CD14-positive monocyte (primary cell): ENCODE measurements at regions not wholly inside any gene's neighbourhood (a gene's known extent, or its start where the extent isn't known, plus 50 kb on each side); places are given as distances from the start of the nearest gene placed in this dataset.

Source experiments
- DNase-seq, 3 donors: peaks; one replicate each; pipeline ENCODE4 v3.0.0-alpha.2; 2011 to 2022
- H2AFZ ChIP-seq: 2 replicates; pipeline ENCODE4 v1.6.0; 2012; ENCODE audit warnings: mild to moderate bottlenecking, low read depth, low read length, inconsistent platforms; ENCODE audit not compliant: insufficient read depth, poor library complexity, severe bottlenecking
- H3K27ac ChIP-seq, 2 donors: 1 replicate in 1 of 2; 2 replicates in 1 of 2; pipeline ENCODE4 v1.5.1; 2012 to 2013; ENCODE audit warnings: low read length in 2 of 2, control low read depth in 1 of 2, inconsistent platforms in 1 of 2, low read depth in 1 of 2, mild to moderate bottlenecking in 1 of 2
- H3K27me3 ChIP-seq, 2 donors: one replicate each; pipeline versions ENCODE4 v1.6.0 to v1.6.1; 2011 to 2013; ENCODE audit warnings: low read length in 2 of 2; ENCODE audit not compliant: control insufficient read depth in 2 of 2, insufficient read depth in 2 of 2
- H3K36me3 ChIP-seq, 2 donors: replicated peaks in 1 of 2; 1 replicate in 1 of 2; 2 replicates in 1 of 2; pipeline versions ENCODE4 v1.5.1 to v1.6.1; 2012 to 2013; ENCODE audit warnings: low read length in 2 of 2, control low read depth in 1 of 2, inconsistent platforms in 1 of 2, mild to moderate bottlenecking in 1 of 2; ENCODE audit not compliant: insufficient read depth in 2 of 2, control insufficient read depth in 1 of 2
- H3K4me1 ChIP-seq, 2 donors: 1 replicate in 1 of 2; 2 replicates in 1 of 2; pipeline versions ENCODE4 v1.5.1 to v1.6.1; 2012 to 2013; ENCODE audit warnings: low read length in 2 of 2, control low read depth in 1 of 2, inconsistent platforms in 1 of 2, mild to moderate bottlenecking in 1 of 2, moderate library complexity in 1 of 2; ENCODE audit not compliant: insufficient read depth in 2 of 2, control insufficient read depth in 1 of 2
- H3K4me2 ChIP-seq: replicated peaks from 2 replicates; pipeline ENCODE3; 2012; ENCODE audit warnings: low read length, moderate library complexity, mild to moderate bottlenecking; ENCODE audit not compliant: poor library complexity, severe bottlenecking; ENCODE audit errors: extremely low read depth
- H3K4me3 ChIP-seq, 3 experiments: fragments of 200-600 bp in 1 of 3; sonication (generic) in 1 of 3; replicated peaks in 1 of 3; 1 replicate in 2 of 3; 2 replicates in 1 of 3; pipeline ENCODE4 v1.5.1; 2011 to 2013; ENCODE audit warnings: low read length in 3 of 3, mild to moderate bottlenecking in 3 of 3, control low read depth in 2 of 3, low read depth in 2 of 3, inconsistent platforms in 1 of 3, moderate library complexity in 1 of 3
- H3K79me2 ChIP-seq: 2 replicates; pipeline ENCODE4 v1.6.0; 2012; ENCODE audit warnings: mild to moderate bottlenecking, control low read depth, inconsistent platforms, low read length, moderate library complexity; ENCODE audit not compliant: insufficient read depth
- H3K9ac ChIP-seq: 2 replicates; pipeline ENCODE4 v1.6.0; 2017; ENCODE audit warnings: low read length, mild to moderate bottlenecking; ENCODE audit not compliant: insufficient read depth, poor library complexity, severe bottlenecking
- H3K9me3 ChIP-seq, 2 donors: replicated peaks in 1 of 2; 1 replicate in 1 of 2; 2 replicates in 1 of 2; pipeline versions ENCODE4 v1.5.1 to v1.6.1; 2012 to 2013; ENCODE audit warnings: low read length in 2 of 2, control low read depth in 1 of 2; ENCODE audit not compliant: control insufficient read depth in 1 of 2, insufficient read depth in 1 of 2
- H4K20me1 ChIP-seq: 2 replicates; pipeline ENCODE4 v1.6.0; 2012; ENCODE audit warnings: mild to moderate bottlenecking, low read length, control low read depth, moderate library complexity; ENCODE audit not compliant: insufficient read depth
- H3K27ac Mint-ChIP-seq, 7 donors: one replicate each; pipeline ENCODE4 v1.8.0; 2020; ENCODE audit warnings: mild to moderate bottlenecking in 7 of 7, mixed read lengths in 7 of 7, moderate library complexity in 6 of 7, inconsistent platforms in 2 of 7
- H3K27me3 Mint-ChIP-seq, 3 donors: one replicate each; pipeline ENCODE4 v1.8.0; 2021 to 2022; ENCODE audit warnings: low read depth in 3 of 3, mild to moderate bottlenecking in 3 of 3, mixed read lengths in 3 of 3, moderate library complexity in 3 of 3, inconsistent platforms in 1 of 3
- H3K36me3 Mint-ChIP-seq, 2 donors: one replicate each; pipeline ENCODE4 v1.8.0; 2020; ENCODE audit warnings: mixed read lengths in 2 of 2, inconsistent platforms in 1 of 2, mild to moderate bottlenecking in 1 of 2
- H3K4me1 Mint-ChIP-seq: one replicate; pipeline ENCODE4 v1.8.0; 2020; ENCODE audit warnings: mild to moderate bottlenecking, mixed read lengths
- H3K4me3 Mint-ChIP-seq, 2 donors: one replicate each; pipeline ENCODE4 v1.8.0; 2020; ENCODE audit warnings: mild to moderate bottlenecking in 2 of 2, mixed read lengths in 2 of 2, moderate library complexity in 1 of 2
- H3K9me3 Mint-ChIP-seq, 7 donors: one replicate each; pipeline ENCODE4 v1.8.0; 2020 to 2022; ENCODE audit warnings: mixed read lengths in 7 of 7, mild to moderate bottlenecking in 6 of 7, moderate library complexity in 6 of 7, inconsistent platforms in 2 of 7
- CTCF ChIP-seq: fragments of 200-600 bp; IDR thresholded peaks from one replicate; pipeline ENCODE4 v1.8.0; 2022; ENCODE audit warnings: antibody characterized with exemption, mild to moderate bottlenecking
- WGBS: methylation state at CpG from one replicate; pipeline ENCODE4 v1.1.5; 2013; ENCODE audit warnings: missing lambda C conversion rate; ENCODE audit not compliant: insufficient coverage; 5-methylcytosine and 5-hydroxymethylcytosine counted together
- intact Hi-C, 2 donors: fragments of 100-400 bp; cut with micrococcal nuclease; formaldehyde crosslinking; loops; one replicate each; pipeline versions ENCODE4 v1.15.0 to v1.15.1; 2023

GRCh38 chr22:48938741-48939140, 888.9 kb downstream of the BRD1 start:
- H4K20me1 ChIP-seq = no peaks in the 10 kb centered on the region
- no peak overlapping the region for H3K27ac ChIP-seq
- no peak overlapping the region for H2AFZ ChIP-seq
- no peaks in the 10 kb centered on the region for H3K4me1 ChIP-seq
- TF ChIP-seq CTCF = no peak
- no peaks in the 10 kb centered on the region for H3K36me3 ChIP-seq
- WGBS = 80% methylated on average over 7 of the region's 8 CpGs
- H3K79me2 ChIP-seq = no peaks in the 10 kb centered on the region
- peaks cover 3 to 6% (median 3%) of the 10 kb centered on the region in 3 donors for H3K27me3 Mint-ChIP-seq
- H3K4me3 Mint-ChIP-seq = no peak overlapping the region
- no peaks in the 10 kb centered on the region for H3K36me3 Mint-ChIP-seq
- H3K9ac ChIP-seq = no peak overlapping the region
- no peaks in the 10 kb centered on the region for H3K27me3 ChIP-seq
- no peak overlapping the region for H3K4me3 ChIP-seq
- DNase-seq = no peak
- H3K4me2 ChIP-seq = no peak overlapping the region
- peaks cover 8 to 14% of the 10 kb centered on the region in 2 donors for H3K9me3 ChIP-seq
- no peaks in the 10 kb centered on the region for H3K4me1 Mint-ChIP-seq
- H3K27ac Mint-ChIP-seq = no peak overlapping the region
- peaks cover 12 to 20% (median 18%) of the 10 kb centered on the region in 7 donors for H3K9me3 Mint-ChIP-seq
- intact Hi-C loops = no loop called here

GRCh38 chr22:48937032-48937639, 890.5 kb downstream of the BRD1 start:
- Histone ChIP-seq H3K27me3 (no peaks in the 10 kb centered on the region), H3K4me3 (no peak overlapping the region), H3K9ac (no peak overlapping the region), H3K9me3 (peaks cover 8 to 14% of the 10 kb centered on the region in 2 donors), H3K36me3 (no peaks in the 10 kb centered on the region), H3K4me1 (no peaks in the 10 kb centered on the region), H3K79me2 (no peaks in the 10 kb centered on the region), H4K20me1 (no peaks in the 10 kb centered on the region), H3K27ac (no peak overlapping the region), H3K4me2 (no peak overlapping the region), H2AFZ (no peak overlapping the region)
- no peaks in the 10 kb centered on the region for H3K4me1 Mint-ChIP-seq
- no peaks in the 10 kb centered on the region for H3K36me3 Mint-ChIP-seq
- peaks cover 12 to 22% (median 18%) of the 10 kb centered on the region in 7 donors for H3K9me3 Mint-ChIP-seq
- TF ChIP-seq CTCF = no peak
- WGBS = 82% methylated on average over 9 of the region's 12 CpGs
- no peak for DNase-seq
- H3K4me3 Mint-ChIP-seq = no peak overlapping the region
- intact Hi-C loops = no loop called here
- peaks cover 3 to 4% (median 3%) of the 10 kb centered on the region in 3 donors for H3K27me3 Mint-ChIP-seq
- no peak overlapping the region for H3K27ac Mint-ChIP-seq
